IMR-90 (cell line): ENCODE measurements at regions not wholly inside any gene's neighbourhood (a gene's known extent, or its start where the extent isn't known, plus 50 kb on each side); places are given as distances from the start of the nearest gene placed in this dataset.

Experiments
- CTCF ChIP-seq: conservative IDR thresholded peaks from 2 replicates; pipeline ENCODE4 v1.5.1; 2012; ENCODE audit warnings: mild to moderate bottlenecking, low read depth, low read length, improper control_type of control experiment
- MXI1 ChIP-seq: IDR thresholded peaks from 2 replicates; pipeline ENCODE4 v1.6.1; 2012; ENCODE audit warnings: low read depth, mild to moderate bottlenecking, low read length, moderate library complexity, borderline replicate concordance
- SMC3 ChIP-seq: fragments of 150-350 bp; IDR thresholded peaks from 2 replicates; pipeline ENCODE4 v1.6.1; 2016; ENCODE audit warnings: low read depth, mild to moderate bottlenecking, antibody characterized with exemption, low read length, moderate library complexity

- TF ChIP-seq SMC3 (no peak), MXI1 (no peak), CTCF (no peak)
Measured at GRCh38 chr6:84278321-84278998, 51.0 kb upstream of the CEP162 start.
